PC-9 (cell line): ENCODE measurements at regions not wholly inside any gene's neighbourhood (a gene's known extent, or its start where the extent isn't known, plus 50 kb on each side); places are given as distances from the start of the nearest gene placed in this dataset.

Experiments
- EZH2 ChIP-seq: fragments of 200-600 bp; sonication (generic); IDR thresholded peaks from 2 replicates; pipeline ENCODE4 v1.8.0; 2017; ENCODE audit warnings: antibody characterized with exemption, low read depth
- TF ChIP-seq, protein P1 (sequence below): fragments of 200-600 bp; sonication (generic); conservative IDR thresholded peaks from 2 replicates; pipeline ENCODE4 v1.6.1; 2017; ENCODE audit warnings: mixed run types, antibody characterized with exemption, mild to moderate bottlenecking, moderate library complexity

DNA sequence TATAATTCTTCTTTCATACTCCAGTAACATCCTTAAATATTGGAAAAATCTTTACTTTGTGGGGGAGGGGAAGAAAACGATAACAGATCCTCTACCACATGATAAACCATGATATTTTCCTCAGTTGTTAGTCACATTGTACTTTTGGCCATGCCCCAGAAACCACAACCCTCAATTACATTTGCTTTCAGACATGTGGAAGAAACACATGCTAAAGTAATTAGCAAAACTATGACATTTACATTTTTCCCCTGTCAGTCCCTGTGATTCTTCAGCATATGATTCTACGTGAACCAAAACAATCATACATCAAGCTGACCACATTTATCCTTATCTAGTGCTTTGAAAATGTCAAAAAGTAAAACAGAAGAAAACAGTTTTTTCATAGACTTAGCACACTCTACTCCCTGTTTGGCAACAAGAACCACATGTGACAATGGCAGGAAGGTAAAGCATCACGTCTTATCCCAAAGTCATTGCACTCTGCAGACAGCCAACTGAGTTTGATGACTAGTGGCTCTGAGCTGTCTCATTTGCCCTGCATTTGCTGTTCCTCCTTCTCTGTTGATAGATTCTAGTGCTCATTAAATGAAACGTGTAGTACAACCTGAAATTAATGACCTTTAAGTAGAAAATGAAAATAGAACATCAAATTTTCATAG is 505.8 kb upstream of the MARCKS start:
- TF ChIP-seq, protein P1, sequence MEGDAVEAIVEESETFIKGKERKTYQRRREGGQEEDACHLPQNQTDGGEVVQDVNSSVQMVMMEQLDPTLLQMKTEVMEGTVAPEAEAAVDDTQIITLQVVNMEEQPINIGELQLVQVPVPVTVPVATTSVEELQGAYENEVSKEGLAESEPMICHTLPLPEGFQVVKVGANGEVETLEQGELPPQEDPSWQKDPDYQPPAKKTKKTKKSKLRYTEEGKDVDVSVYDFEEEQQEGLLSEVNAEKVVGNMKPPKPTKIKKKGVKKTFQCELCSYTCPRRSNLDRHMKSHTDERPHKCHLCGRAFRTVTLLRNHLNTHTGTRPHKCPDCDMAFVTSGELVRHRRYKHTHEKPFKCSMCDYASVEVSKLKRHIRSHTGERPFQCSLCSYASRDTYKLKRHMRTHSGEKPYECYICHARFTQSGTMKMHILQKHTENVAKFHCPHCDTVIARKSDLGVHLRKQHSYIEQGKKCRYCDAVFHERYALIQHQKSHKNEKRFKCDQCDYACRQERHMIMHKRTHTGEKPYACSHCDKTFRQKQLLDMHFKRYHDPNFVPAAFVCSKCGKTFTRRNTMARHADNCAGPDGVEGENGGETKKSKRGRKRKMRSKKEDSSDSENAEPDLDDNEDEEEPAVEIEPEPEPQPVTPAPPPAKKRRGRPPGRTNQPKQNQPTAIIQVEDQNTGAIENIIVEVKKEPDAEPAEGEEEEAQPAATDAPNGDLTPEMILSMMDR: no peak
- no peak for TF ChIP-seq EZH2
